ENCODE measurements at regions not wholly inside any gene's neighbourhood (a gene's known extent, or its start where the extent isn't known, plus 50 kb on each side); places are given as distances from the start of the nearest gene placed in this dataset.

DNA sequence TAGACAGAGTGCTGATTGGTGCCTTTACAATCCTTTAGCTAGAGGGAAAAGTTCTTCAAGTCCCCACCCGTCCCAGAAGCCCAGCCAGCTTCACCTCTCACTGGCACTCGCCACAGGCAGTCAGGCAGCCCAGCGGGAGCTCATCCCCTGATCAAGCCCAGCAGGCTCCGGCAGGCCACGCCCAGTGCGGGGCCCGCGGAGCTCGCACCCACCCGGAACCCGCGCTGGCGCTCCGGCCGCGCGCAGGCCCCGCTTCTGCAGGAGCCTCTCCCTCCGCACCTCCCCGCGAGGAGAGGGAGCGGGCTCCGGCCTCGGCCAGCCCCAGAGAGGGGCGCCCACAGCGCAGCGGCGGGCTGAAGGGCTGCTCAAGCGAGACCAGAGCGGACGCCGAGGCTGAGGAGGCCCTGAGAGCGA lies 202.4 kb upstream of the PDGFD start:
- TF ChIP-seq, protein P1, sequence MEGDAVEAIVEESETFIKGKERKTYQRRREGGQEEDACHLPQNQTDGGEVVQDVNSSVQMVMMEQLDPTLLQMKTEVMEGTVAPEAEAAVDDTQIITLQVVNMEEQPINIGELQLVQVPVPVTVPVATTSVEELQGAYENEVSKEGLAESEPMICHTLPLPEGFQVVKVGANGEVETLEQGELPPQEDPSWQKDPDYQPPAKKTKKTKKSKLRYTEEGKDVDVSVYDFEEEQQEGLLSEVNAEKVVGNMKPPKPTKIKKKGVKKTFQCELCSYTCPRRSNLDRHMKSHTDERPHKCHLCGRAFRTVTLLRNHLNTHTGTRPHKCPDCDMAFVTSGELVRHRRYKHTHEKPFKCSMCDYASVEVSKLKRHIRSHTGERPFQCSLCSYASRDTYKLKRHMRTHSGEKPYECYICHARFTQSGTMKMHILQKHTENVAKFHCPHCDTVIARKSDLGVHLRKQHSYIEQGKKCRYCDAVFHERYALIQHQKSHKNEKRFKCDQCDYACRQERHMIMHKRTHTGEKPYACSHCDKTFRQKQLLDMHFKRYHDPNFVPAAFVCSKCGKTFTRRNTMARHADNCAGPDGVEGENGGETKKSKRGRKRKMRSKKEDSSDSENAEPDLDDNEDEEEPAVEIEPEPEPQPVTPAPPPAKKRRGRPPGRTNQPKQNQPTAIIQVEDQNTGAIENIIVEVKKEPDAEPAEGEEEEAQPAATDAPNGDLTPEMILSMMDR (IDR thresholded peaks at IDR 0.05): no peak
- no peak for TF ChIP-seq POLR2A (IDR thresholded peaks at IDR 0.05)
